HUDEP-2 (cell line): ENCODE measurements at regions not wholly inside any gene's neighbourhood (a gene's known extent, or its start where the extent isn't known, plus 50 kb on each side); places are given as distances from the start of the nearest gene placed in this dataset.
A peak's percentile ranks its signal among the peaks of the same experiment; 100 is the strongest.
"Not testable (repeated sequence)": the region's sequence is repeated elsewhere in the genome, so short reads cannot be mapped to it uniquely, and the experiment has no call there.

Source experiments
- DNase-seq, 76 experiments: peaks; one replicate each; lab custom pipeline; 2025; ENCODE audit not compliant: unreplicated experiment in 76 of 76; lab: John Stamatoyannopoulos, UW

DNA sequence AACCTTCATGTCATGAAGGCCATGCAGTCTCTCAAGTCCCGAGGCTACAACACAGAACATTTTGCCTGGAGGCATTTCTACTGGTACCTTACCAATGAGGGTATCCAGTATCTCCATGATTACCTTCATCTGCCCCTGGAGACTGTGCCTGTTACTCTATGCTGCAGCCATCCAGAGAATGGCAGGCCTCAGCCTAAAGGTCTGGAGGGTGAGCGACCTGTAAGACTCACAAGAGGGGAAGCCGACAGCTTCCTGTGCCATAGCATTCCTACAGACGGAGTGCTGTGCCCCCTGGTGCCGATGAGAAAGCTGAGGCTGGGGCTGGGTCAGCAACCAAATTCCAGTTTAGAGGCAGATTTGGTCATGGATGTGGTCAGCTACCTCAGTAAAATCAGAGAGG is 51.3 kb upstream of the CADPS start:
- peak in 1 of 76 experiments; percentile 2 for DNase-seq

DNA sequence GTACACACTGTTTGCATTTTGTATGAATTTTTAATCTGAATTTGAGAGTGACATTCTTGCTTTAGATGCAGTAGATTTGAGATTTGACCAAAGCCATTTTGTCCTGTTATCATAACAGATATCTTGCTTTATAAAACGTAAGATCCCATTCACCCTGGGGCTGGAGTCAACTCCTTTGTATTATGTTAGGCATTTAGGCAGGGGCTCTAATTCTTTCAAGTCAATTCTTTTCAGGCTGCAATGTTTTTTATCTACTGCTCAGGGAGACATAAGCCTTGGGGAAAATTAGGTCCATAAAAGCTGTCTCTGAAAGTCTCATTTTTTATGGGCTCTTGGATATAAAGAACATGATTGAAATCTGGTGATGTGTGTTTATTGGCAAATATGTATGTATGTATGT is 53.0 kb upstream of the CADPS start:
- no peak for DNase-seq

DNA sequence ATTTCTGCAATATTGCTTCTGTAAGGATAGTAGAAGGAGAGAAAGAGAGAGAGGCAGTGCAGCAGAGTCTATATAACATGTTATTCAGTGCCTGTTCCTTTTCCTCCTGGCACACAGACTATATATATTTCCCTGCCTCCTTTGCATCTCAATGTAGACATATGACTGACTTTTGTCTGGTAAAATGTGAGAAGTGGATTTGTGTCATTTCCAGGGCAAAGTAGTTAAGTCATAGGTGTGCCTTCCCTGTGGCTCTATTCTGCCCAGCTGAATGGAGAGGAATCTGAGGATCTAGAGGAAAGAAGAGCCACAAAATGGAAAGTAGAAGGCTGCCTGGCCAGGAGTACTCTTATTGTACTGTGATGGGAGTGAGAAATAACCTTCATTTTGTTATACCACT is 54.6 kb upstream of the CADPS start:
- DNase-seq: no peak

DNA sequence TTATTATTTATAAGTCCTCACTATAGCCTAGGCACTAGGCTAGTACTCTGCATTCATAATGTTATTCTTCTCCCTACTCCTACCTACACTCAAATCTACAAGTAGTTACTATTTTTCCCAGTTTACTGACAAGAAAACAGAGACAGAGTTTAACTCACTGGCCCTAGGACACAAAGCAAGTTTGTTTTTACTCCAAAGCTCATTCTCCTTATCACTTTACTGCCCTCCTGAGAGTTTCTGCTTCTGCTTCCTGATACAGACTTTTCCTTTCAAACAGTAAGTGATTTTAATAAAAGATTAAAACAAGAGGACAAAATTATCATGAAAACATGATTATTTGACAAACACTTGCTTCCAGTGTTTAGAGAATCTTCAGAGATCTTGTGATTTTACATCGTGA is 60.6 kb upstream of the CADPS start:
- DNase-seq: no peak

DNA sequence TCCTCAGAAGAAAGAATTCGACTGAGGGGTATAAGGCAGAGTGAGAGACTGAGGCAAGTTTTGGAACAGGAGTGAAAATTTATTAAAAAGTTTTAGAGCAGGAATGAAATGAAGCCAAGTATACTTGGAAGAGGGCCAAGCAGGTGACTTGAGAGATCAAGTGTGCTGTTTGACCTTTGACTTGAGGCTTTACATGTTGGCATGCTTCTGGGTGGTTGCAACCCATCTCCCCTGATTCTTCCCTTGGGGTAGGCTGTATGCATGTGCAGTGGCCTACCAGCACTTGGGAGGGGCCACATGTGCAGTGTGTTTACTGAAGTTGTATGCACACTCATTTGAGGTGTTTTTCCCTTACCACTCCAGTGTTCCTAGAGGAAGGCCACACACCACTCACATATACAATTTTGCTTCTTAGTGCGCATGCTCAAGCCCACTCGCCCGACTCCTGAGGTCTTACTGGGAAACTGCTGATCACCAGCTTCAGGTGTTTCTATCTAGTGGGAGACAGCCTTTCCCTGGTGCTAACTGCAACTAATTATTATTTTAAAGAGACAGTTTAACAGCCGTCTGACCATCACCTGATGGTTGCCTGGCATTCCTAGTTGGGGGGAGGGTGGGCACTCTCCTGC is 61.5 kb upstream of the CADPS start:
- DNase-seq: no peak

DNA sequence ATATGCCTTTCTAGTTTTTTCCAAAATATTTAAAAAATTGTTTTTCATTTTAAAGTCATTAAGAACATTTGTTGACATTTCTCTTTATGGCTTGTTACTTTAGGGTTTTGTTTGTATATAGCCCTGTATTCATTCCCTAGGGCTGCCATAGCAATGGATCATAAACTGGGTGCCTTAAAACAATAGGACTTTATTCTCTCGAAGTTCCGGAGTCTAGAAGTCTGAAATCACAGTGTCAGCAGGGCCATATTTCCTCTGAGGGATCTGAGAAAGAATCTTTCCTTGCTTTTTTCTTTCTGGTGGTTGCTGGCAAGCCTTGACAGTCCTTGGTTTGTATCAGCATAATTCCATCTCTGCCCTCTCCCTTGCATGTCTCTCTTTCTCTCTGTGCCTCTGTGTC is 63.4 kb upstream of the CADPS start:
- no peak for DNase-seq

DNA sequence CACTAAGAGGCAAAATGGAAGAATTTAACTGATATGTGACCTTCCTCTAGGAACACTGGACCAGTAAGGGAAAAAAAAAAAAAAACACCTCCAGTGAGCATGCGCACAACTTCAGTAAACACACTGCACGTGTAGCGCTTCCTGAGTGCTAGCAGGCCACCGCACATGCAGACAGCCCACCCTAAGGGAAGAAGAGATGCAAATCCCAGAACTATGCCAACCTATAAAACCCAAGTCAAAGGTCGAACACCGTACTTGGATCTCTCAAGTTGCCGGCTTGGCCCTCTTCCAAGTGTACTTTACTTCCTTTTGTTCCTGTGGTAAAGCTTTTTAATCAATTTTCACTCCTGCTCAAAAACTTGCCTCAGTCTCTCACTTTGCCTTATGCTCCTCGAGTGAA is 64.5 kb upstream of the CADPS start:
- peak in 1 of 76 experiments; percentile 0 for DNase-seq

DNA sequence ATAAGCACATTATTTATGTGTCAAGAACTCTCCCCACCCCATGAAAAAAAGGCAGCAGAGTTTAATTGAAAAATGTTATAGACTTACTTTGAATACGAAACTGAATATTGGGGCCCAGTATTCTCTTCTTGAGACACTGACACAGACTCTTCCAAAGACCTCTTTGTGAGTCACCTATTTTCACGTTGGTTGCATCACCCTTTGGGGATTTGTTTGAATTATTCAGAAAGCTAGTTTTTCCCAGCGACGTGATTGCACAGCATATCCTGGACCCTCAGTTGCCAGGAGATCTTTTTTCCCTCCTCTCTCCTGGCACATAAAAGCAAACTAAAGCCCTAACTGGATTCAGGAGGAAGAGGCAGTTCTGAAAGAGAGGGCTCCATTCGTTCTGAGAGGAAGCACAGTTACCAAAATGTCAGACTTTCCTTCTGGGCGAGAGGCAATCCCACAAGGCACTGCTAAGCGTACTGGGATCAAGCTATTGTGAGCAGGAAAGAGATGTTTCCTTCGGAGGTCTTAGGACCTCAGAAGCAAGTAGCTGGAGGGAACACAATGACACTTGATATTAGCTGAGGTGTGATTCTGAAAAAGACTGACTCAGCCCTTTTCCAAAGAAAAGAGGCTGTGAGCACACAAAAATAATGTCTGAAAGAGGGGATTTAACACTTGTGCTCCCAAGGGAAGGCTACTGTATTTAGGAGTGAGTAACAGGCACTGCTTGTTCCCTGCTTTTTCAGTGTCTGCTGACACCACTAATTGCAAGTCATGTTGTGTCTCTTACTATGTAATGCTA is 65.8 kb upstream of the CADPS start:
- no peak for DNase-seq

DNA sequence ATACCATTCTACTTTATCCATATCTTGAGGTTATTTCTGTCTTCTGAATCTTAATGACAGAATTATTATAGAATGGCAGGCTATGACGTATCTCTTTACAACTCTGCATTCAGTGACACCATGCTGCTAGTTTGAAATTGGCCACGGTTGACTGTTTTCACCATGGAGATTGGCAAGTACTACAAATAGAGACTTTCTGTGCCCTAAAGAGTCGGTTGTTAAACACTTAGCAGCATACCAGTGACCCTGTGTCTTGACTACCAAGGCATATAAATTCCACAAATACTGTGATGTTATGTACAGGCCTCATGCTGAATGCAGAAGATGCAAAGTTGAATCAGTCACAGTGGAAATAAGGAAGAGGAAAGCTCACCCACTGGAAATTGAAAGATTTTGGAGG is 67.0 kb upstream of the CADPS start:
- DNase-seq: no peak

DNA sequence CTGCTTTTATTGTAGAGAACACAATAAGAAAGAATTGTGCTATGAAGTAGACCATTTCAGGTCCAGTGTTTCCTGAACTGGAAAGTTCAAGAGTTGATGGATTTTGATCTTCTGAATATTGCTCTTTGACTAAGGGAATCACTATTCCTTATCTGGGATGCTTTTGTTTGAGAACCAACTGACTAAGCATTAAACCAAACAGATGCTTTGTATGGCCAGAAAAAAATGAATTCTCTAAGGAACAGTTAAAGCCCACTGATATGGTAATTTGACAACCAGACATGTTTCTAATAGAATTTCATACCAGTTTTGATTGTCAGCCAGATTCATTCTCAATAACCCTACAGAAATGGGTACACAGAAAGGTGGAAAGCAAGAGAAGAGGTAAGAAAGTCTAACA is 67.5 kb upstream of the CADPS start:
- DNase-seq: no peak

DNA sequence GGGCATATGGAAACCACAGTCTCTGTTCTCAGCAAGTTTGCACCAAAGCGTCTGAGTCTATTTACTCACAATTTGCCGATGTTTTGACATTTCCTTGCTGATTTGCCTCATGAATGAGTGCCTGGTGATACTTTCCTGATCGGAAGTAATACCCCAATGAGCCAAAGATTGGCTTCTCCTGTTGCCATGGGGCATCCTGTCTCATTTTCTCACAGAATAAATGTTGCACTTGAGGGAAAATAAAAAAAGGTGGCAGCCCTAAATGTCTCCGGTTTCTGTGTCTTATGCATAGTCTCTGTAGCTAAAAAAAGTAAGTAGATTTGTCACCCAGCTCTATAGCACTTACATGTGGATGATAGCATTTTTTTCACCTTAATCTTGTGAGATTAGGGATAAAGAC is 73.7 kb upstream of the CADPS start:
- no peak for DNase-seq

DNA sequence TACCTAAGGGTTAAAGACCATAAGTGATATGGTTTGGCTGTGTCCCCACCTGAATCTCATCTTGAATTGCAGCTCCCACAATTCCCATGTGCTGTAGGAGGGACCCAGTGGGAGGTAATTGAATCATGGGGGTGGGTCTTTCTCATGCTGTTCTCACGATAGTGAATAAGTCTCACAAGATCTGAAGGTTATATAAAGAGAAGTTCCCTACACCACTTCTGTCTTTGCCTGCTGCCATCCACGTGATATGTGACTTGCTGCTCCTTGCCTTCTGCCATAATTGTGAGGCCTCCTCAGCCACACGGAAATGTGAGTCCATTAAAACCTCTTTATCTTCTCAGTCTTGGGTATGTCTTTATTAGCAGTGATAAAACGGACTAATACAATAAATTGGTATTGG is 75.0 kb upstream of the CADPS start:
- DNase-seq: no peak

DNA sequence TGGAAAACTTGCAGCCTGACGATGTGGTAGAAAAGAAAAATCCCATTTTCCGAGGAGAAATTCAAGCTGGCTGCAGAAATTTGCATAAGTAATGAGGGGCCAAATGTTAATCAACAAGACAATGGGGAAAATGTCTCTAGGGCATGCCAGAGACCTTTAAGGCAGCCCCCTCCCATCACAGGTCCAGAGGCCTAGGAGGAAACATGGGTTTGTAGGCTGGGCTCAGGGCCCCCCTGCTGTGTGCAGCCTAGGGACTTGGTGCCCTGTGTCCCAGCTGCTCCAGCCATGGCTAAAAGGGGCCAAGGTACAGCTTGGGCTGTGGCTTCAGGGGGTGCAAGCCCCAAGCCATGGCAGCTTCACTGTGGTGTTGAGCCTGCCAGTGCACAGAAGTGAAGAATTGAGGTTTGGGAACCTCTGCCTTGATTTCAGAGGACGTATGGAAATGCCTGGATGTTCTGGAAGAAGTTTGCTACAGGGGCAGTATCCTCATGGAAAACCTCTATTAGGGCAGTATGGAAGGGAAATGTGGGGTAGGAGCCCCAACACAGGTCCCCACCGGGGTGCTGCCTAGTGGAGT is 75.9 kb upstream of the CADPS start:
- no peak for DNase-seq

DNA sequence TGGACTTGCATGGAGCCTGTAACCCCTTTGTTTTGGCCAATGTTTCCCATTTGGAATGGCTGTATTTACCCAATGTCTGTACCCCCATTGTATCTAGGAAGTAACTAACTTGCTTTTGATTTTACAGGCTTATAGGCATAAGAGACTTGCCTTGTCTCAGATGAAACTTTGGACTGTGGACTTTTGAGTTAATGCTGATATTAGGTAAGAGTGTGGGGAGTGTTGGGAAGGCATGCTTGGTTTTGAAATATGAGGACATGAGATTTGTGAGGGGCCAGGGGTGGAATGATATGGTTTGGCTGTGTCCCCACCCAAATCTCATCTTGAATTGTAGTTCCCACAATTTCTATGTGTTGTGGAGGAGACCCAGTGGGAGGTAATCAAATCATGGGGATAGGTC is 76.7 kb upstream of the CADPS start:
- not testable (repeated sequence) for DNase-seq

DNA sequence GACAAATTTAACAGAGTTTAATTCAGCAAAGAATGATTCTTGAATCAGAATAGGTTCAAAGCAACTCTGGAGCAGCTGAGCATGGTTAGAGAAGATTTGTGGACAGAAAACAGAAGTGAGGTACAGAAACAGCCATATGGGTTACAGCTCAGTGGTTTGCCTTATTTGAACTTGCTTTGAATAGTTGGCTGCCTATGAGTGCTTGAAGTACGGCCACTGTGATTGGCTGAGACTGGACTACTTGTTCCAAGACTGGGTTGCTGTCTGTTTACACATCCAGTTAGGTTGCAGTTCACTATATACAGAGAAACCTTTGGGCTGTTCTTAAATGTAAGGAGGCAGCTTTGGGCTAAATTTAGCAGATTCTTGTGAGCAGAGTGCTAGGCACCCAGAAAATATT is 79.4 kb upstream of the CADPS start:
- DNase-seq: no peak

DNA sequence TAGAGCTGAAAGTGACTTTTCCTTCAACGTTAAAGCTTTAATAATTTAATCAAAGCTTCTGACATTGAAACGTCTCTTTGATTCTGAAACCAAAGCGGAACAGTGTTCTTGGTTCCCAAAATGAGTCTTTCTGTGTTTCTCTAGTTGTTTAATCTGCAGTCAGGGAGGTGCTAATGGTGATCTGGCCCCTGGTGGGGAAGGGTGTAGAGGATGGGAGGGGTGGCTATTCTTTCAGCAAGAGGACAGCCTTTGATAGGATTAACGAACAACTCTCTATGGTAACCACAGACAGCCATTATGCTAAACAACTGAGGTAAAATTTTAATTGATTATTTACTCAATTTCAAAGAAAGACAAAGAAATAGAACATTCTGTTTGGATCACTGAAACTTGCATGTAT is 79.9 kb upstream of the CADPS start:
- no peak for DNase-seq

DNA sequence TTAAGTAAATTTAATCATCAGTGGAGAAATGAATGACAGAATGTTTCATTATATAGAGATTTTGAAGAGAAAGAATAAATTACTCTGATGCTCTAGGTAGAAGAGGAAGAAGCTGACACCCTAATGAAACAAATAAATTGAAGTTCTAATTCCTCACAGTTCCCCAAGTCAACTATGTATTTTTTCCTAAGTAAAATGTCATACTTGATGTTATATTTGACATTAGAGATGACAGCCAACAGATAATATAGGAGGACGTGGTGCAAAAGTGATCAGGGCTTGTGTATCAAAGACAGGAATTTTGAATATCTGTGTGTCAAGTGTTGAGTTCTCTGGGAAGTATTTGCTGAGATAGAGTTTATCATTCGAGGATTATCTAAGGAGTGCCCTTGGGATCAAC is 81.2 kb upstream of the CADPS start:
- no peak for DNase-seq

DNA sequence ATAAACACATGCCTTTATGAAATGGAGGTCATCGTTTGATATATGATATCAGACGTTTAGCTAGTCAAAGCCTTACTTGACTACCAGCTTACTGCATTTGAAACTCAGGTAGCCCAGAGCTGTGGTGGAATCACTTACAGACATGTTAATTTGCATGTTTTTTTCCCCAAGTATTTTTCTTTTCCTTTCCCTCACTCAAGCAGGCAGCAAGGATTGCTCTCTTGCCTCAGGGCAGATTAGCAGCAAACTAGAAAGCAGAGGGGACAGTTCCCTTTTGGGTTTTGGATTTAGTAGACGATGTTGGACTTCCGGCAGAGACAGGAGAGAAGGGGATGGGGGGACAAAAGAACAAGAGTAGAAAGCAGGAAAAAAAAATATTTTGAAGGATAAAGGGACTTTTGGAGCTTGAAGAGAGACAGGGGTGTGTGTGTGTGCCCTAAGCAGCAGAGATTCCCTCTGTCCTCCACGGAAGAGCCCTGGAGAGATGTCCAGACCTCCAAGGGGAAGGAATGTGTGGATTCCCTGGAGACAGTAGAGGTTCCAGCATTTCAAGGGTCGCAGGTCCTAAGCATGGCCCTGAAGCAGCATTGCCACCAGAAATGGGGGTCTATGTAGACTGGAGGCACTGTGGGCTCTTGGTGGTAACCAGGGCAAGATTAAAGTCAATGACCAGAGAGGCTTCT is 86.8 kb upstream of the CADPS start:
- DNase-seq: no peak

DNA sequence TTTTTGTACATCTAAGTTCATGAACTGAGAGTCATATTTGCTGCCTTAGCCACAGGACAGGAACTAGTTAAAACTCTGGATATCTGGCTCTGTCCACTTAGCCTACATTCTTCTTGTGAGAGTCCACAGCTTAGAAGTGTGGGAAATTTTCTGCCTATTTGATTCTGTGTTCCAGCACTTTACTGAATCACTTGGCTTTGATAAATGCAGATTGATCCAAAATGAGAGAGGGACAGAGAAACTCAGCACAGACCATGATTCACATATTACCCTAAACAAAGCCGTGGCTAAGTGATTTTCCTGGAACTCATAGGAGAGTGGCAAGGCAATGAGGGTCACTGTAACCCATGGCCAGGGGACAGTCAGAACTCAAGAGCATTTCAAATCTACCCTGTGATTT is 87.5 kb upstream of the CADPS start:
- DNase-seq: no peak

DNA sequence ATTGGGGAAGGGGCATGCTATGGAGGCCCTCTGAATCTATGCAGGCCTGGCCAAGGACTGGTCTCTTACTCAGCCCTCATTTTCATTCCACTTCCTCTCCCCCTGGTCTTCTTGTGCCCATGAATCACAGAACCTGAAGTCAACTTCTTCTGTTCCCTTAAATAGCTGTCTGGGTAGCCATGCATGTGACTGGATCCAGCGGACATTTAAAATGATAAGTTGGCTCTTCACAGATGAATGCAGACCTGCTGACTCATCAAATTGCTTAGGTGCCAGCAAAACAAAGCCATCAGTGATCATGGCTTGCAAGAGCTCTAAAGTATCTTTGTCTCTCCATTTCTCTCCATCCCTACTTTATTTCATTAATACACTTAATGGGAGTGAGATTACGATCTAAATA is 90.1 kb upstream of the CADPS start:
- peak in 1 of 76 experiments; percentile 8 for DNase-seq

DNA sequence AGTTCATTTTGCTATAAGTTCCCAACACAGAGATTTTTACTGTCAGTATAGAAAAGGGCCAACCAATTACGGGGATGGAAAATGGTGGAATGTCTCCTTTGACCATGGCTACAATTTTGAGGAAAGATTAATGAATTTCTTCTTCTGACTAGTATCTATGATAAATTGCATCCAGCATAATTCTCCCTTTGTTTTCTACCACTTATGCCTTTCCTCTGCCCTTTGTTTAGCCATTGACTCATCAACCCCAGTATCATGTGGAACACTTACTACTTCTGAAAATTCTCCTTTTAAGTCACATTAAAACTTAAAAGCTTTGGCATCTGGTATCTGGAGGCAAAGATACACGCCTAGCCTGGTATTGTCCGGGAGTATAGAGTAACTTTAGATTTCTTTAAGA is 92.9 kb upstream of the CADPS start:
- DNase-seq: no peak

DNA sequence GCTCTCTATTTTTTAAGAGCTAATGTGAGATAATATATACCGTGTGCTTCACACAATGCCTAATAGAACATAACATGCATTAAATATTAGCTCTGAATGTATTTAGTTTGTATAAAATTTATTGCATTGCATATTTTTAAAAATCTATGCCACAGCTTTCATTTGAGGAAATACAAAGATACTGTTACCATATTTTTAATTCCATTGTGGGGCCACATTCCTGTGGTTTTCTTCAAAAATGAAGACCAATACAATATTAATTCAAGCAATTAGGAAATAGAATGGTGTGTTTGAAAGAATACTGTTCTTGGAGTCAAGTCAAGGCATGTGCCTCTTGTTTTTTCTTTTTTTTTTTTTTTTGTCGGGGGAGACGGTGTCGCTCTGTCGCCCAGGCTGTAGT is 95.4 kb upstream of the CADPS start:
- DNase-seq: no peak
